Osteocyte (in vitro differentiated cells): ENCODE measurements at regions not wholly inside any gene's neighbourhood (a gene's known extent, or its start where the extent isn't known, plus 50 kb on each side); places are given as distances from the start of the nearest gene placed in this dataset.

Source experiments
- DNase-seq: peaks from one replicate; pipeline ENCODE4 v3.0.0; 2021; ENCODE audit warnings: mixed read lengths; ENCODE audit not compliant: unreplicated experiment; ENCODE audit errors: extremely low spot score
- H3K27ac Mint-ChIP-seq: one replicate; pipeline ENCODE4 v1.8.0; 2021; ENCODE audit warnings: mild to moderate bottlenecking, mixed read lengths; ENCODE audit not compliant: unreplicated experiment
- H3K27me3 Mint-ChIP-seq: one replicate; pipeline ENCODE4 v1.8.0; 2021; ENCODE audit warnings: mixed read lengths; ENCODE audit not compliant: unreplicated experiment
- H3K36me3 Mint-ChIP-seq: one replicate; pipeline ENCODE4 v1.8.0; 2021; ENCODE audit warnings: mixed read lengths; ENCODE audit not compliant: unreplicated experiment
- H3K4me1 Mint-ChIP-seq: one replicate; pipeline ENCODE4 v1.8.0; 2021; ENCODE audit warnings: mixed read lengths; ENCODE audit not compliant: unreplicated experiment
- H3K4me3 Mint-ChIP-seq: one replicate; pipeline ENCODE4 v1.8.0; 2021; ENCODE audit warnings: mild to moderate bottlenecking, moderate library complexity, mixed read lengths; ENCODE audit not compliant: unreplicated experiment
- H3K9me3 Mint-ChIP-seq: one replicate; pipeline ENCODE4 v1.8.0; 2021; ENCODE audit warnings: mixed read lengths; ENCODE audit not compliant: unreplicated experiment
- TF ChIP-seq, protein P1 (sequence below): fragments of 200-600 bp; sonication (generic); IDR thresholded peaks from 2 replicates; pipeline ENCODE4 v1.5.0; 2021; ENCODE audit warnings: antibody characterized with exemption, mild to moderate bottlenecking, moderate library complexity

DNA sequence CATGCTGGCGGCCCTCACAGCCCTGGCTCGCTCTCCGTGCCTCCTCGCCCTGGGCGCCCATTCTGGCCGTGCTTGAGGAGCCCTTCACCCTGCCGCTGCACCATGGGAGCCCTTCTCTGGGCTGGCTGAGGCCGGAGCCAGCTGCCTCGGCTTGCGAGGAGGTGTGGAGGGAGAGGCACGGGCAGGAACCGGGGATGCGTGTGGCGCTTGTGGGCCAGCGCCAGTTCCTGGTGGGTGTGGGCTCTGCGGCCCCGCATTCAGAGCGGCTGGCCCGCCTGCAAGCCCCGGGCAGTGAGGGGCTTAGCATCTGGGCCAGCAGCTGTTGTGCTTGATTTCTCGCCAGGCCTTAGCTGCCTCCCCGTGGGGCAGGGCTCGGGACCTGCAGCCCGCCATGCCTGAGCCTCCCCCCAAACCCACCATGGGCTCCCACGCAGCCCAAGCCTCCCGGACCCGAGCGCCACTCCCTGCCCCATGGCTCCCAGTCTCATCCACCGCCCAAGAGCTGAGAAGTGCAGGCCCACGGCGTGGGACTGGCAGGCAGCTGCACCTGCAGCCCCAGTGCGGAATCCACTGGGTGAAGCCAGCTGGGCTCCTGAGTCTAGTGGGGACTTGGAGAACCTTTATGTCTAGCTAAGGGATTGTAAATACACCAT lies 163.4 kb upstream of the LRRC4C start:
- no peaks in the 10 kb centered on the region for H3K4me1 Mint-ChIP-seq
- peaks cover 59% of the 10 kb centered on the region for H3K9me3 Mint-ChIP-seq
- TF ChIP-seq, protein P1, sequence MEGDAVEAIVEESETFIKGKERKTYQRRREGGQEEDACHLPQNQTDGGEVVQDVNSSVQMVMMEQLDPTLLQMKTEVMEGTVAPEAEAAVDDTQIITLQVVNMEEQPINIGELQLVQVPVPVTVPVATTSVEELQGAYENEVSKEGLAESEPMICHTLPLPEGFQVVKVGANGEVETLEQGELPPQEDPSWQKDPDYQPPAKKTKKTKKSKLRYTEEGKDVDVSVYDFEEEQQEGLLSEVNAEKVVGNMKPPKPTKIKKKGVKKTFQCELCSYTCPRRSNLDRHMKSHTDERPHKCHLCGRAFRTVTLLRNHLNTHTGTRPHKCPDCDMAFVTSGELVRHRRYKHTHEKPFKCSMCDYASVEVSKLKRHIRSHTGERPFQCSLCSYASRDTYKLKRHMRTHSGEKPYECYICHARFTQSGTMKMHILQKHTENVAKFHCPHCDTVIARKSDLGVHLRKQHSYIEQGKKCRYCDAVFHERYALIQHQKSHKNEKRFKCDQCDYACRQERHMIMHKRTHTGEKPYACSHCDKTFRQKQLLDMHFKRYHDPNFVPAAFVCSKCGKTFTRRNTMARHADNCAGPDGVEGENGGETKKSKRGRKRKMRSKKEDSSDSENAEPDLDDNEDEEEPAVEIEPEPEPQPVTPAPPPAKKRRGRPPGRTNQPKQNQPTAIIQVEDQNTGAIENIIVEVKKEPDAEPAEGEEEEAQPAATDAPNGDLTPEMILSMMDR: no peak
- no peaks in the 10 kb centered on the region for H3K27me3 Mint-ChIP-seq
- DNase-seq: peak; percentile 83
- no peak overlapping the region for H3K27ac Mint-ChIP-seq
- H3K4me3 Mint-ChIP-seq: no peak overlapping the region
- H3K36me3 Mint-ChIP-seq: no peaks in the 10 kb centered on the region

DNA sequence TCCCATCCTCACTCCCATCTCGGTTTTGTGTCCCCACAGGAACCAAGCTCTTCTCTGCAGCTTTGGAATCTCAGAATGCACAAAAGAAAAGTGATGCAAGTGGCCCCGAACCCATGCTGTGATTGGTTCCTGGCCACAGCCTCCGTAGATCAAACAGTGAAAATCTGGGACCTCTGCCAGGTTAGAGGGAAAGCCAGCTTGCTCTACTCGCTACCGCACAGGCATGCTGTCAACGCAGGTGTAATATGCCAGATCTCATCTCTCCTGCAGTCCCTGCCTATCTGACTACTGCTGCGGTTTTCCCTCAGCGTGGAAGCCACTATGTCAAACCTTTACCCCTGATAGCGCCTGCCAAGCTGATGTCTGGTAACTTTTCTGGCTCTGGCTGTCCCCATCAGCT lies 200.5 kb upstream of the LRRC4C start:
- Mint-ChIP-seq H3K4me3 (no peak overlapping the region), H3K27ac (no peak overlapping the region), H3K36me3 (no peaks in the 10 kb centered on the region), H3K27me3 (no peaks in the 10 kb centered on the region), H3K9me3 (peaks cover 47% of the 10 kb centered on the region), H3K4me1 (no peaks in the 10 kb centered on the region)
- TF ChIP-seq, protein P1: no peak
- DNase-seq: no peak

DNA sequence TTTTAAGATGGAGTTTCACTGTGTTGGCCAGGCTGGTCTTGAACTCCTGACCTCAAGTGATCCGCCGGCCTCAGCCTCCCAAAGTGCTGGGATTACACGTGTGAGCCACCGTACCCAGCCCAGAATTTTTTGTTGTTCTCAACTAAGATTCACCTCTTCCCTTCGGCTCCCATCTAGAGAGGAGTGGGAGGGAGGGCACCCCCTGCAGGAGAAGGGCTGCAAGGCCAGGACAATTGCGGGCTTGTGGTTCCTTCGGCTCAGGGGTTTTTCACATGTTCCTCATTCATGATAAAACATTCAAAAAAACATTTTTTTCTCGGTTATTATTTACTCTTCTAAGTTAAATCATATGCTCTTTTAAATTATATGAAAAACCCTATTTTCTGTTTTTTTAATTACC lies 201.1 kb upstream of the LRRC4C start:
- Mint-ChIP-seq H3K4me1 (no peaks in the 10 kb centered on the region), H3K9me3 (peaks cover 41% of the 10 kb centered on the region), H3K4me3 (no peak overlapping the region), H3K27ac (no peak overlapping the region), H3K27me3 (no peaks in the 10 kb centered on the region), H3K36me3 (no peaks in the 10 kb centered on the region)
- DNase-seq: no peak
- TF ChIP-seq, protein P1: no peak

DNA sequence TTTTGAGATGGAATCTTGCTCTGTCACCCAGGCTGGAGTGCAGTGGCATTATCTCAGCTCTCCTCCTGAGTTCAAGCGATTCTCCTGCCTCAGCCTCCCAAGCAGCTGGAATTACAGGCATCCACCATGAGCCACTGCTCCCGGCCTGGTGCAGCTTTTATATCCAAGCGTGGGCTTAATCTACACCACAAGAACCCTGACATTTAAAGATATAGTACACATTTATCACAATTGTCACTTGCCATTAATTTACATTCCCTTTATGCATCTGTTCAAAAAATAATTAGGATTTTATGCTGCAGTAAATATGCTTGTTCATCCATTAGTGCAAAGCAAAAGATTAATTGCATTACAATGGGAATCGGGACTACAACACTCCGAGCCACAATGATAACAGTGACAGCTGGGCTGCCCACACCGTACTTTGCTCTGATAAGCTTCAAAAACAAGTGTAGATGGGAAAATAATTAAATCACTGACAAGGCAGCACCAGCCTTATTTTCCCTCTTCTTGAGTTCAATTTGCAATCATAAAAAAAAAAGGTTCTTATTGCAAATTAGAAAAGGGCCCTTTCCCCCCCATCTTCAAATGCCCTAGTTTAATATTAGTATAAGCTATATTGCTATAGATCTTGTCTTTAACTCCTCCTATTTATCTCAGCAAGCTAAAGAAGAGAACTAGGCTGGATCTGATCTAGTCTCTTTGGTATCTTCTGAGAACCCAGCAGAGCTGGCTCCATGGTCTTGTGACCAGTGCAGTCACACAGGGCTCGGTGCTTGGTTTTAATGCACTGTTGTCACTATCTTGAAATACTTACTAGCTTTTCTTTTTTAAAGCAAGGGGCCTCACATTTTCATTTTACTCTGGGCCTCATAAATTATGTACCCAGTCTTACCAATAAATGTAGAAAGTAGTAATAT lies 206.2 kb upstream of the LRRC4C start:
- no peaks in the 10 kb centered on the region for H3K36me3 Mint-ChIP-seq
- TF ChIP-seq, protein P1: no peak
- no peaks in the 10 kb centered on the region for H3K4me1 Mint-ChIP-seq
- H3K9me3 Mint-ChIP-seq: peaks cover 38% of the 10 kb centered on the region
- no peak overlapping the region for H3K27ac Mint-ChIP-seq
- no peaks in the 10 kb centered on the region for H3K27me3 Mint-ChIP-seq
- no peak for DNase-seq
- no peak overlapping the region for H3K4me3 Mint-ChIP-seq

DNA sequence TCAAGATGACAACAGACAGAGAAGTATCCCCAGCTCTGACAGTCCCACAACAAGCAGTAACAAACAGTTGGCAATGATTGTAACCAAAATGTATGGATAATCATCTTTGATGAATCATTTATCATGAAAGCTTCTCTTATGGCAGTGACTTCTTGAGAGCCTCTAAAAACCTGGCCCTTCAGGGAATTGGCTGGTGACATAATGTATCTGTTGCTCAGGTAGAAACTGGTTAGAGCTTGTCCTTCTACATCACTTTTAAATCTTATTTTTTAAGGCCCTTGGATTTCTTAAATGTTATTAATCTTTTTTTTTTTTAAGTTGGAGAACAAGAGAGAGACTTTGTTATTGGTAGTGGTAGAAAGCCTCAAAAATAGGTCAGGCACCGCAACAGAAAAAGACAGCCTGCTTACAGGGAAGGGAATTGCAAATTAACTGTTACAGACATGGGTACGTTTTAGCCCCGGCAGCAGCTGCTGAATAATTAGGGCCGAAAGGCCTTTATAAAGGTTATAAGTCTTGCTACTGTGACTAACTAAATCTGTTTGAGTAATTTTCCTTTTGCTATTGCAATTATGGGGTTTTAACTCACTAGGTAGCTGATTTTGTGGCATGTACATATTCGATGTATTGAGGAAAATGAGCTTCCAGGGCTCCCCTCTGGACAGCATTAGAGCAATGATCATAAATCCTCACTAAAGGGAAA lies 207.7 kb upstream of the LRRC4C start:
- no peak for DNase-seq

More for the DNA sequence above, 207.7 kb upstream of the LRRC4C start:
- H3K36me3 Mint-ChIP-seq: no peaks in the 10 kb centered on the region
- H3K27ac Mint-ChIP-seq: no peak overlapping the region
- TF ChIP-seq, protein P1: no peak
- peaks cover 33% of the 10 kb centered on the region for H3K9me3 Mint-ChIP-seq
- H3K4me1 Mint-ChIP-seq: no peaks in the 10 kb centered on the region
- no peak overlapping the region for H3K4me3 Mint-ChIP-seq
- no peaks in the 10 kb centered on the region for H3K27me3 Mint-ChIP-seq
